ENCODE measurements at regions not wholly inside any gene's neighbourhood (a gene's known extent, or its start where the extent isn't known, plus 50 kb on each side); places are given as distances from the start of the nearest gene placed in this dataset.

DNA sequence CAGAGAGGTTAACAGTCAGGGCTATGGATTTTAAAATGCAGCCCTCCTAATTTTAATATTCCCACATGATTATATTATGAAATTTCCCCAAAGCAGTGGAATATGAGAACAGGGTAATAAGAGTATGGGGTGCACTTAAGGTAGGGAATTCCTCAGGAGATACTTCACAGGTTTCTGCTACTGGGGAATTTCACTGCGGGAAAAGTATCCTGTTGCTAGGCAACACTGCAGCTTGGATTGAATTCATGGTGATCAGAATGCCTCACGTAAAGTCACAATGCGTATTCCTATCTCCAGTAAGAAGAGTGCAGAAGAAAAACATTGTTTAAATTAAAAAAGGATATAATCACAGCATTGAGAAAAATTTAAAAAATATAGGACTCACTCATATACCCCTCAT is 398.1 kb upstream of the RPS6KA3 start:
- H3K9me3 Mint-ChIP-seq: no peaks in the 10 kb centered on the region
- ATAC-seq: no peak; the same call in 1 of the 2 replicates

DNA sequence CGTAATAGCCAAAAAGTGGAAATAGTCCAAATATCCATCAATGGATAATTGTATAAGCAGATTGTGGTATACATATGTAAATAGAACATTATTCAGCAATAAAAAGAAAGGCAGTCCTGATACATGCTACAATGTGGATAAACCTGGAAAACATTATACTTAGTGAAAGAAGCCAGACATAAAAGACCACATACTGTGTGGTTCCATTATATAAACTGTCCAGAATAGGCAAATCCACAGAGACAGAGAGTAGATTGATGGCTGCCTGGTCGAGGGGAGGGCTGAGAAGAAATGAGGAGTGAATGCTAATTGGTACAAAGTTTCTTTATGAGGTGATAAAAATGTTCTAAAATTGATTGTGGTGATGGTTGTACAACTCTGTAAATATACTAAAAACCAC is 397.4 kb upstream of the RPS6KA3 start:
- Mint-ChIP-seq H3K4me1 (peaks cover 10% of the 10 kb centered on the region), H3K27me3 (ENCODE audit: low read depth) (no peaks in the 10 kb centered on the region), H3K27ac (no peak overlapping the region), H3K36me3 (no peaks in the 10 kb centered on the region), H3K4me3 (no peak overlapping the region), H3K9me3 (no peaks in the 10 kb centered on the region)
- POLR2A ChIA-PET: no interaction called here
- CTCF ChIA-PET: no interaction called here
- ATAC-seq: no peak
- TF ChIP-seq TCF7 (CRISPR knock-in tag; IDR thresholded peaks at IDR 0.05; ENCODE audit: low read depth): no peak
- TF ChIP-seq ELF4 (CRISPR knock-in tag; IDR thresholded peaks at IDR 0.05; ENCODE audit: low read depth): no peak
- TF ChIP-seq SMAD3 (CRISPR knock-in tag; IDR thresholded peaks at IDR 0.05; ENCODE audit: borderline replicate concordance): no peak
- TF ChIP-seq, protein P1, sequence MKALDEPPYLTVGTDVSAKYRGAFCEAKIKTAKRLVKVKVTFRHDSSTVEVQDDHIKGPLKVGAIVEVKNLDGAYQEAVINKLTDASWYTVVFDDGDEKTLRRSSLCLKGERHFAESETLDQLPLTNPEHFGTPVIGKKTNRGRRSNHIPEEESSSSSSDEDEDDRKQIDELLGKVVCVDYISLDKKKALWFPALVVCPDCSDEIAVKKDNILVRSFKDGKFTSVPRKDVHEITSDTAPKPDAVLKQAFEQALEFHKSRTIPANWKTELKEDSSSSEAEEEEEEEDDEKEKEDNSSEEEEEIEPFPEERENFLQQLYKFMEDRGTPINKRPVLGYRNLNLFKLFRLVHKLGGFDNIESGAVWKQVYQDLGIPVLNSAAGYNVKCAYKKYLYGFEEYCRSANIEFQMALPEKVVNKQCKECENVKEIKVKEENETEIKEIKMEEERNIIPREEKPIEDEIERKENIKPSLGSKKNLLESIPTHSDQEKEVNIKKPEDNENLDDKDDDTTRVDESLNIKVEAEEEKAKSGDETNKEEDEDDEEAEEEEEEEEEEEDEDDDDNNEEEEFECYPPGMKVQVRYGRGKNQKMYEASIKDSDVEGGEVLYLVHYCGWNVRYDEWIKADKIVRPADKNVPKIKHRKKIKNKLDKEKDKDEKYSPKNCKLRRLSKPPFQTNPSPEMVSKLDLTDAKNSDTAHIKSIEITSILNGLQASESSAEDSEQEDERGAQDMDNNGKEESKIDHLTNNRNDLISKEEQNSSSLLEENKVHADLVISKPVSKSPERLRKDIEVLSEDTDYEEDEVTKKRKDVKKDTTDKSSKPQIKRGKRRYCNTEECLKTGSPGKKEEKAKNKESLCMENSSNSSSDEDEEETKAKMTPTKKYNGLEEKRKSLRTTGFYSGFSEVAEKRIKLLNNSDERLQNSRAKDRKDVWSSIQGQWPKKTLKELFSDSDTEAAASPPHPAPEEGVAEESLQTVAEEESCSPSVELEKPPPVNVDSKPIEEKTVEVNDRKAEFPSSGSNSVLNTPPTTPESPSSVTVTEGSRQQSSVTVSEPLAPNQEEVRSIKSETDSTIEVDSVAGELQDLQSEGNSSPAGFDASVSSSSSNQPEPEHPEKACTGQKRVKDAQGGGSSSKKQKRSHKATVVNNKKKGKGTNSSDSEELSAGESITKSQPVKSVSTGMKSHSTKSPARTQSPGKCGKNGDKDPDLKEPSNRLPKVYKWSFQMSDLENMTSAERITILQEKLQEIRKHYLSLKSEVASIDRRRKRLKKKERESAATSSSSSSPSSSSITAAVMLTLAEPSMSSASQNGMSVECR (CRISPR knock-in tag; IDR thresholded peaks at IDR 0.05; ENCODE audit: borderline replicate concordance): no peak
- TF ChIP-seq NFATC4 (CRISPR knock-in tag; IDR thresholded peaks at IDR 0.05): no peak
- no peak for TF ChIP-seq SOX15 (CRISPR knock-in tag; IDR thresholded peaks at IDR 0.05)
- TF ChIP-seq FOXP1 (CRISPR knock-in tag; IDR thresholded peaks at IDR 0.05; ENCODE audit: borderline replicate concordance): no peak
- TF ChIP-seq ZNF121 (CRISPR knock-in tag; IDR thresholded peaks at IDR 0.05): no peak
- TF ChIP-seq, protein P2, sequence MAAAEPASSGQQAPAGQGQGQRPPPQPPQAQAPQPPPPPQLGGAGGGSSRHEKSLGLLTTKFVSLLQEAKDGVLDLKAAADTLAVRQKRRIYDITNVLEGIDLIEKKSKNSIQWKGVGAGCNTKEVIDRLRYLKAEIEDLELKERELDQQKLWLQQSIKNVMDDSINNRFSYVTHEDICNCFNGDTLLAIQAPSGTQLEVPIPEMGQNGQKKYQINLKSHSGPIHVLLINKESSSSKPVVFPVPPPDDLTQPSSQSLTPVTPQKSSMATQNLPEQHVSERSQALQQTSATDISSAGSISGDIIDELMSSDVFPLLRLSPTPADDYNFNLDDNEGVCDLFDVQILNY (CRISPR knock-in tag; IDR thresholded peaks at IDR 0.05): no peak
- no peak for TF ChIP-seq TP53 (CRISPR knock-in tag; IDR thresholded peaks at IDR 0.05)
- TF ChIP-seq, protein P3, sequence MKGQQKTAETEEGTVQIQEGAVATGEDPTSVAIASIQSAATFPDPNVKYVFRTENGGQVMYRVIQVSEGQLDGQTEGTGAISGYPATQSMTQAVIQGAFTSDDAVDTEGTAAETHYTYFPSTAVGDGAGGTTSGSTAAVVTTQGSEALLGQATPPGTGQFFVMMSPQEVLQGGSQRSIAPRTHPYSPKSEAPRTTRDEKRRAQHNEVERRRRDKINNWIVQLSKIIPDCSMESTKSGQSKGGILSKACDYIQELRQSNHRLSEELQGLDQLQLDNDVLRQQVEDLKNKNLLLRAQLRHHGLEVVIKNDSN (CRISPR knock-in tag; IDR thresholded peaks at IDR 0.05): no peak
- no peak for TF ChIP-seq NR2C2 (CRISPR knock-in tag; IDR thresholded peaks at IDR 0.05)
- TF ChIP-seq, protein P4, sequence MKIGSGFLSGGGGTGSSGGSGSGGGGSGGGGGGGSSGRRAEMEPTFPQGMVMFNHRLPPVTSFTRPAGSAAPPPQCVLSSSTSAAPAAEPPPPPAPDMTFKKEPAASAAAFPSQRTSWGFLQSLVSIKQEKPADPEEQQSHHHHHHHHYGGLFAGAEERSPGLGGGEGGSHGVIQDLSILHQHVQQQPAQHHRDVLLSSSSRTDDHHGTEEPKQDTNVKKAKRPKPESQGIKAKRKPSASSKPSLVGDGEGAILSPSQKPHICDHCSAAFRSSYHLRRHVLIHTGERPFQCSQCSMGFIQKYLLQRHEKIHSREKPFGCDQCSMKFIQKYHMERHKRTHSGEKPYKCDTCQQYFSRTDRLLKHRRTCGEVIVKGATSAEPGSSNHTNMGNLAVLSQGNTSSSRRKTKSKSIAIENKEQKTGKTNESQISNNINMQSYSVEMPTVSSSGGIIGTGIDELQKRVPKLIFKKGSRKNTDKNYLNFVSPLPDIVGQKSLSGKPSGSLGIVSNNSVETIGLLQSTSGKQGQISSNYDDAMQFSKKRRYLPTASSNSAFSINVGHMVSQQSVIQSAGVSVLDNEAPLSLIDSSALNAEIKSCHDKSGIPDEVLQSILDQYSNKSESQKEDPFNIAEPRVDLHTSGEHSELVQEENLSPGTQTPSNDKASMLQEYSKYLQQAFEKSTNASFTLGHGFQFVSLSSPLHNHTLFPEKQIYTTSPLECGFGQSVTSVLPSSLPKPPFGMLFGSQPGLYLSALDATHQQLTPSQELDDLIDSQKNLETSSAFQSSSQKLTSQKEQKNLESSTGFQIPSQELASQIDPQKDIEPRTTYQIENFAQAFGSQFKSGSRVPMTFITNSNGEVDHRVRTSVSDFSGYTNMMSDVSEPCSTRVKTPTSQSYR (CRISPR knock-in tag; IDR thresholded peaks at IDR 0.05): no peak
- TF ChIP-seq, protein P5, sequence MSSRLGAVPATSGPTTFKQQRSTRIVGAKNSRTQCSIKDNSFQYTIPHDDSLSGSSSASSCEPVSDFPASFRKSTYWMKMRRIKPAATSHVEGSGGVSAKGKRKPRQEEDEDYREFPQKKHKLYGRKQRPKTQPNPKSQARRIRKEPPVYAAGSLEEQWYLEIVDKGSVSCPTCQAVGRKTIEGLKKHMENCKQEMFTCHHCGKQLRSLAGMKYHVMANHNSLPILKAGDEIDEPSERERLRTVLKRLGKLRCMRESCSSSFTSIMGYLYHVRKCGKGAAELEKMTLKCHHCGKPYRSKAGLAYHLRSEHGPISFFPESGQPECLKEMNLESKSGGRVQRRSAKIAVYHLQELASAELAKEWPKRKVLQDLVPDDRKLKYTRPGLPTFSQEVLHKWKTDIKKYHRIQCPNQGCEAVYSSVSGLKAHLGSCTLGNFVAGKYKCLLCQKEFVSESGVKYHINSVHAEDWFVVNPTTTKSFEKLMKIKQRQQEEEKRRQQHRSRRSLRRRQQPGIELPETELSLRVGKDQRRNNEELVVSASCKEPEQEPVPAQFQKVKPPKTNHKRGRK (CRISPR knock-in tag; IDR thresholded peaks at IDR 0.05; ENCODE audit: borderline replicate concordance): no peak
- TF ChIP-seq, protein P6, sequence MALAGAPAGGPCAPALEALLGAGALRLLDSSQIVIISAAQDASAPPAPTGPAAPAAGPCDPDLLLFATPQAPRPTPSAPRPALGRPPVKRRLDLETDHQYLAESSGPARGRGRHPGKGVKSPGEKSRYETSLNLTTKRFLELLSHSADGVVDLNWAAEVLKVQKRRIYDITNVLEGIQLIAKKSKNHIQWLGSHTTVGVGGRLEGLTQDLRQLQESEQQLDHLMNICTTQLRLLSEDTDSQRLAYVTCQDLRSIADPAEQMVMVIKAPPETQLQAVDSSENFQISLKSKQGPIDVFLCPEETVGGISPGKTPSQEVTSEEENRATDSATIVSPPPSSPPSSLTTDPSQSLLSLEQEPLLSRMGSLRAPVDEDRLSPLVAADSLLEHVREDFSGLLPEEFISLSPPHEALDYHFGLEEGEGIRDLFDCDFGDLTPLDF (CRISPR knock-in tag; IDR thresholded peaks at IDR 0.05): no peak
- TF ChIP-seq RORB (CRISPR knock-in tag; IDR thresholded peaks at IDR 0.05): no peak
- DNase-seq (ENCODE audit: low spot score): no peak

More for the DNA sequence above, 398.1 kb upstream of the RPS6KA3 start:
- H3K36me3 Mint-ChIP-seq: no peaks in the 10 kb centered on the region
- ChIA-PET CTCF (no interaction called here), POLR2A (no interaction called here)
- no peak overlapping the region for H3K4me3 Mint-ChIP-seq
- no peaks in the 10 kb centered on the region for H3K27me3 Mint-ChIP-seq (ENCODE audit: low read depth)
- H3K27ac Mint-ChIP-seq: no peak overlapping the region
- H3K4me1 Mint-ChIP-seq: peaks cover 10% of the 10 kb centered on the region
- no peak for TF ChIP-seq ZNF219 (CRISPR knock-in tag; IDR thresholded peaks at IDR 0.05; ENCODE audit: borderline replicate concordance)
- TF ChIP-seq FOXJ3 (CRISPR knock-in tag; IDR thresholded peaks at IDR 0.05; ENCODE audit: borderline replicate concordance): no peak
- no peak for TF ChIP-seq KAT7 (CRISPR knock-in tag; IDR thresholded peaks at IDR 0.05; ENCODE audit: borderline replicate concordance)
- TF ChIP-seq, protein P3 (CRISPR knock-in tag; IDR thresholded peaks at IDR 0.05): no peak
- no peak for TF ChIP-seq NR3C1 (CRISPR knock-in tag; conservative IDR thresholded peaks at IDR 0.05; ENCODE audit: low read depth)
- peak; percentile 12 for DNase-seq (ENCODE audit: low spot score)

All from WTC11 (cell line).